Fibroblast of skin of back (primary cell): ENCODE measurements at regions not wholly inside any gene's neighbourhood (a gene's known extent, or its start where the extent isn't known, plus 50 kb on each side); places are given as distances from the start of the nearest gene placed in this dataset.
"Not testable (repeated sequence)": the region's sequence is repeated elsewhere in the genome, so short reads cannot be mapped to it uniquely, and the experiment has no call there.

Experiments
- DNase-seq: peaks from one replicate; pipeline ENCODE4 v3.0.0-alpha.2; 2013

- DNase-seq, result not testable (repeated sequence)
Measured at GRCh38 chr1:228611707-228612106, 123.6 kb upstream of the RHOU start.

GRCh38 chr1:228622002-228622716 lies 113.1 kb upstream of the RHOU start:
- DNase-seq, result not testable (repeated sequence)

- not testable (repeated sequence) for DNase-seq
Measured at GRCh38 chr1:228626481-228626880, 108.8 kb upstream of the RHOU start.

- DNase-seq, result not testable (repeated sequence)
Measured at GRCh38 chr1:228632858-228633257, 102.4 kb upstream of the RHOU start.

- not testable (repeated sequence) for DNase-seq
Measured at GRCh38 chr1:228635304-228635703, 100.0 kb upstream of the RHOU start.

- not testable (repeated sequence) for DNase-seq
Measured at GRCh38 chr1:228637529-228637928, 97.8 kb upstream of the RHOU start.

- peak; percentile 44 for DNase-seq
Measured at GRCh38 chr1:228646717-228647522, 88.4 kb upstream of the RHOU start.

- peak; percentile 25 for DNase-seq
Measured at GRCh38 chr1:228647523-228648444, 87.5 kb upstream of the RHOU start.

GRCh38 chr1:228648647-228649383 lies 86.5 kb upstream of the RHOU start:
- no peak for DNase-seq

- DNase-seq, result no peak
Measured at GRCh38 chr1:228650141-228650540, 85.1 kb upstream of the RHOU start.

- no peak for DNase-seq
Measured at GRCh38 chr1:228650946-228651345, 84.3 kb upstream of the RHOU start.

GRCh38 chr1:228652116-228652515 lies 83.2 kb upstream of the RHOU start:
- no peak for DNase-seq

GRCh38 chr1:228653057-228653456 lies 82.2 kb upstream of the RHOU start:
- not testable (repeated sequence) for DNase-seq

GRCh38 chr1:228653748-228654147 lies 81.5 kb upstream of the RHOU start:
- DNase-seq, result no peak

- DNase-seq, result no peak
Measured at GRCh38 chr1:228655796-228656394, 79.4 kb upstream of the RHOU start.

- DNase-seq, result not testable (repeated sequence)
Measured at GRCh38 chr1:228662007-228662689, 73.1 kb upstream of the RHOU start.

- peak; percentile 54 for DNase-seq
Measured at GRCh38 chr1:228664399-228664914, 70.8 kb upstream of the RHOU start.

GRCh38 chr1:228666686-228667623 lies 68.3 kb upstream of the RHOU start:
- DNase-seq, result no peak

GRCh38 chr1:228668553-228669241 lies 66.6 kb upstream of the RHOU start:
- DNase-seq, result no peak
